ENCODE measurements at regions not wholly inside any gene's neighbourhood (a gene's known extent, or its start where the extent isn't known, plus 50 kb on each side); places are given as distances from the start of the nearest gene placed in this dataset.
A peak's percentile ranks its signal among the peaks of the same experiment; 100 is the strongest.
"Not testable (repeated sequence)": the region's sequence is repeated elsewhere in the genome, so short reads cannot be mapped to it uniquely, and the experiment has no call there.

DNA sequence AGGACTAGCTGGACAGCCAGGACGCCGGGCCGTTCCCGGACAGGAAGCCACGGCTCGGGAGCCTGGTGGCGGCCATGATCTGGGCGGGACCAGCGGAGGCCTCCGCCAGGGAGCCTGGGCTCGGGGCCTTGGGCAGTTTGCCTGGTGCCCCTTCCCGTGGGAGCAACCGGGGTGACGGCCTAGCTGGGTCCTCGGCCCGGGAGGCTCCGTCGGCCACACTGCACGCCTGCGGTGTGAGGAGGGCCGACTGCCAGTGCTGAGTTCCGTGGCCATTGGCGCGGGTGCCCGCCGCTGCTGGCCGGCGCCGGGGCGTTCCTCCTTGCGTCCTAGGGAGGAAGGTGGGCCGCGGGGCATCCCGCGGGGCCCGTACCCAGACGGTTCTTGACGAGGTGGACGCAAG lies 171.6 kb downstream of the PLS3 start:
- BruUV-seq (replicated peaks), result TSS peak; percentile 88

GRCh38 chrX:115735269-115735668 lies 174.3 kb downstream of the PLS3 start:
- BruUV-seq (replicated peaks); H3K36me3 ChIP-seq (ENCODE audit: control insufficient read depth in 1 of 2, insufficient read depth in 2 of 2, low read length in 2 of 2); H2AFZ ChIP-seq (ENCODE audit: low read depth, low read length, poor library complexity, severe bottlenecking); H3K27me3 ChIP-seq (ENCODE audit: insufficient read depth, low read length); H3K9me2 ChIP-seq (ENCODE audit: insufficient read depth); H4K20me1 ChIP-seq (ENCODE audit: insufficient read depth); RAD21 ChIA-PET (ENCODE audit: low non-redundant PET in 1 of 2, low total read pairs in 2 of 2, uncharacterized antibody in 2 of 2, unreplicated experiment in 2 of 2); CTCF ChIA-PET; H3K27ac ChIP-seq (ENCODE audit: low read depth, low read length); H3K4me1 ChIP-seq (ENCODE audit: control insufficient read depth in 1 of 2, insufficient read depth in 2 of 2, low read length in 2 of 2); H3K9me3 ChIP-seq (ENCODE audit: control insufficient read depth in 1 of 2, insufficient read depth in 1 of 2, low read depth in 1 of 2, low read length in 2 of 2); H3K4me3 ChIP-seq (replicated peaks in 1 of 2; ENCODE audit: low read depth in 1 of 2, low read length in 2 of 2); ATAC-seq; POLR2A ChIA-PET; H3K4me2 ChIP-seq (ENCODE audit: low read length); intact Hi-C loops (cut with micrococcal nuclease); H3K79me2 ChIP-seq (ENCODE audit: insufficient read depth, low read length); DNase-seq (ENCODE audit: low read depth, low spot score); H3K9ac ChIP-seq (ENCODE audit: low read length): not testable (repeated sequence)

More for the DNA sequence above, 171.6 kb downstream of the PLS3 start:
- TF ChIP-seq ZFX (IDR thresholded peaks at IDR 0.05), result peak; percentile 23; the same call in 1 of the 2 replicates
- H2AFZ ChIP-seq (ENCODE audit: low read depth, low read length, poor library complexity, severe bottlenecking); H3K9me3 ChIP-seq (ENCODE audit: control insufficient read depth in 1 of 2, insufficient read depth in 1 of 2, low read depth in 1 of 2, low read length in 2 of 2); H3K36me3 ChIP-seq (ENCODE audit: control insufficient read depth in 1 of 2, insufficient read depth in 2 of 2, low read length in 2 of 2); H3K27ac ChIP-seq (ENCODE audit: low read depth, low read length); H3K4me3 ChIP-seq (replicated peaks in 1 of 2; ENCODE audit: low read depth in 1 of 2, low read length in 2 of 2); CTCF ChIA-PET; DNase-seq (ENCODE audit: low read depth, low spot score); H3K27me3 ChIP-seq (ENCODE audit: insufficient read depth, low read length); intact Hi-C loops (cut with micrococcal nuclease); RAD21 ChIA-PET (ENCODE audit: low non-redundant PET in 1 of 2, low total read pairs in 2 of 2, uncharacterized antibody in 2 of 2, unreplicated experiment in 2 of 2); H3K9me2 ChIP-seq (ENCODE audit: insufficient read depth); H3K9ac ChIP-seq (ENCODE audit: low read length); H3K4me1 ChIP-seq (ENCODE audit: control insufficient read depth in 1 of 2, insufficient read depth in 2 of 2, low read length in 2 of 2); H4K20me1 ChIP-seq (ENCODE audit: insufficient read depth); H3K4me2 ChIP-seq (ENCODE audit: low read length); ATAC-seq; POLR2A ChIA-PET; H3K79me2 ChIP-seq (ENCODE audit: insufficient read depth, low read length): not testable (repeated sequence)
